ENCODE measurements at regions not wholly inside any gene's neighbourhood (a gene's known extent, or its start where the extent isn't known, plus 50 kb on each side); places are given as distances from the start of the nearest gene placed in this dataset.
"Not testable (repeated sequence)": the region's sequence is repeated elsewhere in the genome, so short reads cannot be mapped to it uniquely, and the experiment has no call there.

DNA sequence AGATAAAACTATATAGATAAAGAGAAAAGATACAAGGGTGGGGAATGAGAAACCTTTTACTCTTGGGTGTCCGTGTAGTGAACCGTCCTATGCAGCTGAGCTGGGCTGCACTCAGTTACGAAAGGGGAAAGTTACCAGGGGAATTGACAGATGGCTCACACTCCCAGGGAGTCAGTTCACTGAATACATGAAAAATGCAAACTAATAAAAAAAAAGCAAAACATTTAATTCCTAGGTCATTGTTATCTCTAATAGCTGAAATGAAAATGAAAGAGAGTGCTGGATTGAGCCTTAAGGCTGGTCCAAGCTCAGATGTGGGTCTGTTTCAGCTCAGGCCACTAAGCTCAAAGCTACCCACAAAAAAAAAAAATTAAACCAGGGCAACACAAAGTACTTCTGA lies 138.0 kb downstream of the THBS2 start:
- Histone ChIP-seq H3K9ac (ENCODE audit: low read length) (peak overlapping the region; percentile 68), H4K91ac (ENCODE audit: low read length) (no peak overlapping the region), H2BK15ac (ENCODE audit: low read depth, poor library complexity, severe bottlenecking) (no peak overlapping the region), H2AK5ac (ENCODE audit: low read length, severe bottlenecking) (no peak overlapping the region), H3K9me3 (ENCODE audit: control insufficient read depth, low read length) (no peaks in the 10 kb centered on the region), H2BK12ac (ENCODE audit: low read length in 2 of 2) (no peak overlapping the region), H2BK120ac (ENCODE audit: low read depth, low read length) (no peak overlapping the region), H3K27me3 (ENCODE audit: control insufficient read depth in 1 of 2, insufficient read depth in 1 of 2, low read length in 2 of 2) (no peaks in the 10 kb centered on the region), H2AFZ (ENCODE audit: low read depth, low read length) (no peak overlapping the region), H3K27ac (ENCODE audit: low read length, poor library complexity, severe bottlenecking) (no peak overlapping the region), H3K18ac (ENCODE audit: low read depth in 1 of 2, low read length in 2 of 2) (no peak overlapping the region), H2BK5ac (ENCODE audit: low read depth, low read length, poor library complexity, severe bottlenecking) (no peak overlapping the region), H3K4me1 (ENCODE audit: control insufficient read depth, insufficient read depth, low read depth, low read length) (no peaks in the 10 kb centered on the region), H3K23ac (ENCODE audit: low read length in 2 of 2) (no peak overlapping the region), H3K4me2 (ENCODE audit: low read length, poor library complexity, severe bottlenecking) (no peak overlapping the region), H3K79me1 (replicated peaks; ENCODE audit: low read length, poor library complexity, severe bottlenecking) (no peaks in the 10 kb centered on the region), H3K36me3 (ENCODE audit: control insufficient read depth in 1 of 2, insufficient read depth in 2 of 2, low read depth in 1 of 2, low read length in 2 of 2) (no peaks in the 10 kb centered on the region), H4K8ac (ENCODE audit: low read length) (no peak overlapping the region), H3K4me3 (ENCODE audit: insufficient read depth in 1 of 2, low read depth in 1 of 2, low read length in 2 of 2) (peak overlapping the region in 1 of 2 experiments; percentile 55), H3K14ac (ENCODE audit: low read length in 2 of 2) (no peak overlapping the region), H3K4ac (ENCODE audit: low read depth in 1 of 2, low read length in 2 of 2) (no peak overlapping the region)
- 71% methylated on average over 3 of the region's 3 CpGs for WGBS
- DNase-seq = no peak

DNA sequence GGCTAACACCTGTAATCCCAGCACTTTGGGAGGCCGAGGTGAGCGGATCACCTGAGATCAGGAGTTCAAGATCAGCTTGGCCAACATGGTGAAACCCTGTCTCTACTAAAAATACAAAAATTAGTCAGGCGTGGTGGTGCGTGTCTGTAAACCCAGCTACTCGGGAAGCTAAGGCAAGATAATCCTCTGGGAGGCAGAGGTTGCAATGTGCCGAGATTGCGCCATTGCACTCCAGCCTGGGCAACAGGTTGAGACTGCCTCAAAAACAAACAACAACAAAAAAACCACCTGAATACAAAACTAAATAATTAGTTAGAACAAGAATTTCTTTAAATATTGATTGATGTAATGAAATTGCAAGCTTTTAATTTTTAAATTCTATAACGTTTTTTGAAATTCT lies 139.0 kb downstream of the THBS2 start:
- H3K9ac ChIP-seq (ENCODE audit: low read length); H3K14ac ChIP-seq (ENCODE audit: low read length in 2 of 2); H4K91ac ChIP-seq (ENCODE audit: low read length); H2BK5ac ChIP-seq (ENCODE audit: low read depth, low read length, poor library complexity, severe bottlenecking); H2BK120ac ChIP-seq (ENCODE audit: low read depth, low read length); H2AK5ac ChIP-seq (ENCODE audit: low read length, severe bottlenecking); H2BK12ac ChIP-seq (ENCODE audit: low read length in 2 of 2); H4K8ac ChIP-seq (ENCODE audit: low read length); H3K9me3 ChIP-seq (ENCODE audit: control insufficient read depth, low read length); H3K4ac ChIP-seq (ENCODE audit: low read depth in 1 of 2, low read length in 2 of 2); H2AFZ ChIP-seq (ENCODE audit: low read depth, low read length); H3K4me2 ChIP-seq (ENCODE audit: low read length, poor library complexity, severe bottlenecking); H3K4me1 ChIP-seq (ENCODE audit: control insufficient read depth, insufficient read depth, low read depth, low read length); DNase-seq; H2BK15ac ChIP-seq (ENCODE audit: low read depth, poor library complexity, severe bottlenecking); H3K23ac ChIP-seq (ENCODE audit: low read length in 2 of 2); H3K4me3 ChIP-seq (ENCODE audit: insufficient read depth in 1 of 2, low read depth in 1 of 2, low read length in 2 of 2); H3K27me3 ChIP-seq (ENCODE audit: control insufficient read depth in 1 of 2, insufficient read depth in 1 of 2, low read length in 2 of 2); H3K79me1 ChIP-seq (replicated peaks; ENCODE audit: low read length, poor library complexity, severe bottlenecking); H3K36me3 ChIP-seq (ENCODE audit: control insufficient read depth in 1 of 2, insufficient read depth in 2 of 2, low read depth in 1 of 2, low read length in 2 of 2); H3K18ac ChIP-seq (ENCODE audit: low read depth in 1 of 2, low read length in 2 of 2); H3K27ac ChIP-seq (ENCODE audit: low read length, poor library complexity, severe bottlenecking): not testable (repeated sequence)
- WGBS = 78% methylated on average over 5 of the region's 8 CpGs

DNA sequence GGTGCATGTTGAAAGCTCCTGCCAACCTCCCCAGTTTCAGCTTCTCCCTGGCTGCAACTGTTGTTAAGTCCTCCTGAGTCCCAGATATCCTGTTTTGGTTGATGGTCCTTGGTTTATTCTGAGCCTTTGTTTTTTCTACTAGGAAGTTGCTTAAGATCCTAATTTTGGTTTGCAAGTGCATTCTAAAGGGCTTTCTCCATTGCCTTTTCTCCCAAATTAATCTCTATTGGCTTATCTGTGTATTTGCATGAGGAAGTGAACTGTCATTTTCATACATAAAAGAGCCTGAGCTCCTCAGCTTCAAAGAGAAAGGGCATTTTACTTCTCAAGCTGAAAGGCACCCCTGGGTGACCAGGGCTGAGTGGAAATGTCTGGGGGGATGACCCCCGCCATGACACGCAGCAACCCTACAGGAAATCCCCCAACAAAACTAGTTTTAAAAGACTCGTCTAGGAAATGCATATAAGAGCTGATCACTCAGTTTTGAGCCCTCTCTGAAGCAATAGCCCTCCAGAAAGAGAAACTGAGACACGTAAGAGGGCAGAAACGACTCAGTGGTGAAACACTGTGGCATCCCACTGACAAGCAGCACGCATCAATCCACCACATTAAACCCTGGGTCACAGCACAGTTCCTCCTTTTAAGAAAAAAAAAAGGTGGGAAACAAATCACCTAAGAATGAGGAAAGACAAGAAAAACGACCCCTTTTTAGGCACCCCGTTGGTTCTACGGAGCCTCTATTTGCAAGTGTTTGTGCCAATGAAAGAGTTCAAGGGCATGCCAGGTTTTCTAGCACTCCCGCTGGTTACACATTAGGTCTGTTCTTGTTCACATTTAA lies 140.9 kb downstream of the THBS2 start:
- no peak overlapping the region for H2AFZ ChIP-seq (ENCODE audit: low read depth, low read length)
- no peak for DNase-seq
- H2BK5ac ChIP-seq (ENCODE audit: low read depth, low read length, poor library complexity, severe bottlenecking) = no peak overlapping the region
- no peak overlapping the region for H2AK5ac ChIP-seq (ENCODE audit: low read length, severe bottlenecking)
- no peak overlapping the region for H3K27ac ChIP-seq (ENCODE audit: low read length, poor library complexity, severe bottlenecking)
- H3K14ac ChIP-seq (ENCODE audit: low read length in 2 of 2) = no peak overlapping the region
- H2BK12ac ChIP-seq (ENCODE audit: low read length in 2 of 2) = no peak overlapping the region
- H3K4ac ChIP-seq (ENCODE audit: low read depth in 1 of 2, low read length in 2 of 2) = no peak overlapping the region
- H2BK15ac ChIP-seq (ENCODE audit: low read depth, poor library complexity, severe bottlenecking) = no peak overlapping the region
- H3K18ac ChIP-seq (ENCODE audit: low read depth in 1 of 2, low read length in 2 of 2) = no peak overlapping the region
- no peak overlapping the region for H3K4me3 ChIP-seq (ENCODE audit: insufficient read depth in 1 of 2, low read depth in 1 of 2, low read length in 2 of 2)
- H3K9ac ChIP-seq (ENCODE audit: low read length) = no peak overlapping the region
- no peaks in the 10 kb centered on the region for H3K79me1 ChIP-seq (replicated peaks; ENCODE audit: low read length, poor library complexity, severe bottlenecking)
- H2BK120ac ChIP-seq (ENCODE audit: low read depth, low read length) = no peak overlapping the region
- H3K4me1 ChIP-seq (ENCODE audit: control insufficient read depth, insufficient read depth, low read depth, low read length) = peaks cover 5% of the 10 kb centered on the region
- H3K23ac ChIP-seq (ENCODE audit: low read length in 2 of 2) = no peak overlapping the region
- H3K9me3 ChIP-seq (ENCODE audit: control insufficient read depth, low read length) = no peaks in the 10 kb centered on the region
- 27% methylated on average over 8 of the region's 10 CpGs for WGBS
- H4K91ac ChIP-seq (ENCODE audit: low read length) = no peak overlapping the region
- H3K4me2 ChIP-seq (ENCODE audit: low read length, poor library complexity, severe bottlenecking) = no peak overlapping the region
- H3K27me3 ChIP-seq (ENCODE audit: control insufficient read depth in 1 of 2, insufficient read depth in 1 of 2, low read length in 2 of 2) = no peaks in the 10 kb centered on the region
- no peak overlapping the region for H4K8ac ChIP-seq (ENCODE audit: low read length)
- no peaks in the 10 kb centered on the region for H3K36me3 ChIP-seq (ENCODE audit: control insufficient read depth in 1 of 2, insufficient read depth in 2 of 2, low read depth in 1 of 2, low read length in 2 of 2)

- Histone ChIP-seq H3K4me2 (ENCODE audit: low read length, poor library complexity, severe bottlenecking) (no peak overlapping the region), H3K18ac (ENCODE audit: low read depth in 1 of 2, low read length in 2 of 2) (no peak overlapping the region), H3K9me3 (ENCODE audit: control insufficient read depth, low read length) (no peaks in the 10 kb centered on the region), H3K14ac (ENCODE audit: low read length in 2 of 2) (no peak overlapping the region), H3K79me1 (replicated peaks; ENCODE audit: low read length, poor library complexity, severe bottlenecking) (no peaks in the 10 kb centered on the region), H3K4me1 (ENCODE audit: control insufficient read depth, insufficient read depth, low read depth, low read length) (peaks cover 5% of the 10 kb centered on the region), H4K8ac (ENCODE audit: low read length) (no peak overlapping the region), H2AK5ac (ENCODE audit: low read length, severe bottlenecking) (no peak overlapping the region), H3K27me3 (ENCODE audit: control insufficient read depth in 1 of 2, insufficient read depth in 1 of 2, low read length in 2 of 2) (no peaks in the 10 kb centered on the region), H3K36me3 (ENCODE audit: control insufficient read depth in 1 of 2, insufficient read depth in 2 of 2, low read depth in 1 of 2, low read length in 2 of 2) (no peaks in the 10 kb centered on the region), H3K4ac (ENCODE audit: low read depth in 1 of 2, low read length in 2 of 2) (no peak overlapping the region), H4K91ac (ENCODE audit: low read length) (no peak overlapping the region), H2AFZ (ENCODE audit: low read depth, low read length) (no peak overlapping the region), H3K4me3 (ENCODE audit: insufficient read depth in 1 of 2, low read depth in 1 of 2, low read length in 2 of 2) (no peak overlapping the region), H2BK12ac (ENCODE audit: low read length in 2 of 2) (no peak overlapping the region), H3K23ac (ENCODE audit: low read length in 2 of 2) (no peak overlapping the region), H2BK5ac (ENCODE audit: low read depth, low read length, poor library complexity, severe bottlenecking) (no peak overlapping the region), H2BK120ac (ENCODE audit: low read depth, low read length) (no peak overlapping the region), H3K9ac (ENCODE audit: low read length) (no peak overlapping the region), H2BK15ac (ENCODE audit: low read depth, poor library complexity, severe bottlenecking) (no peak overlapping the region), H3K27ac (ENCODE audit: low read length, poor library complexity, severe bottlenecking) (no peak overlapping the region)
- 74% methylated on average over 5 of the region's 5 CpGs for WGBS
- DNase-seq = no peak
These were observed 142.4 kb downstream of the THBS2 start for GRCh38 chr6:169111203-169111602.
